ENCODE measurements at regions not wholly inside any gene's neighbourhood (a gene's known extent, or its start where the extent isn't known, plus 50 kb on each side); places are given as distances from the start of the nearest gene placed in this dataset.

- TF ChIP-seq CTCF (IDR thresholded peaks at IDR 0.05) (no peak), ZFX (IDR thresholded peaks at IDR 0.05; ENCODE audit: borderline replicate concordance) (no peak)
Measured at GRCh38 chr3:22236490-22237270, 485.7 kb upstream of the ZNF385D start.

Measured in 22Rv1 (cell line).